ENCODE measurements at regions not wholly inside any gene's neighbourhood (a gene's known extent, or its start where the extent isn't known, plus 50 kb on each side); places are given as distances from the start of the nearest gene placed in this dataset.

DNA sequence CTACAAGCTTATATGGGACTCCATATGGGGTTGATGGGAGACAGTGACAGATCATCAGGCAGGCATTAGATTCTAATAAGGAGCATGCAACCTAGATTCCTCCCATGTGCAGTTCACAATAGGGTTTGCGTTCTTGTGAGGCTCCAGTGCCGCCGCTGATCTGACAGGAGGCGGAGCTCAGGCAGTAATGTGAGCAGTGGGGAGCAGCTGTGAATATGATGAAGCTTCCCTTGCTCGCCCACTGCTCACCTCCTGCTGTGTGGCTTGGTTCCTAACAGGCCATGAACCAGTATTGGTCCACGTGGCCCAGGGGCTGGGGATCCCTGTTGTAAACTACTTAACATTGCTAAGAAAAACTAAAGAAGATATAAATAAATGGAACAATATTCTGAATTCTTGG is 378.4 kb downstream of the KCNRG start:
- H2AK5ac ChIP-seq (ENCODE audit: insufficient read length, low read length), result no peak overlapping the region
- H2BK5ac ChIP-seq (ENCODE audit: insufficient read length, low read length), result no peak overlapping the region
- no peak overlapping the region for H2BK15ac ChIP-seq (ENCODE audit: low read depth, low read length)
- Mint-ChIP-seq H3K27me3 (ENCODE audit: low read depth) (no peaks in the 10 kb centered on the region), H3K4me1 (peaks cover 30 to 31% of the 10 kb centered on the region in 2 experiments), H3K9me3 (peaks cover 6 to 7% of the 10 kb centered on the region in 2 experiments; a peak in 2 of 5 replicates), H3K27ac (no peak overlapping the region), H3K36me3 (ENCODE audit: insufficient read depth in 1 of 3, low read depth in 3 of 3) (peaks cover 7 to 15% (median 8%) of the 10 kb centered on the region in 3 experiments; a peak in 6 of 7 replicates), H3K4me3 (no peak overlapping the region)
- H3K9me3 ChIP-seq (ENCODE audit: control insufficient read depth, low read depth, low read length), result no peaks in the 10 kb centered on the region
- no peaks in the 10 kb centered on the region for H3K79me1 ChIP-seq (ENCODE audit: insufficient read depth, low read depth, low read length, poor library complexity, severe bottlenecking)
- H3K79me2 ChIP-seq (ENCODE audit: insufficient read depth, low read length), result no peaks in the 10 kb centered on the region
- H3K4me2 ChIP-seq (ENCODE audit: insufficient read depth, insufficient read length, low read length), result no peak overlapping the region
- H3K27me3 ChIP-seq (ENCODE audit: insufficient read depth, low read length), result no peaks in the 10 kb centered on the region
- H4K5ac ChIP-seq (ENCODE audit: insufficient read length, low read depth, low read length), result no peak overlapping the region
- no peak overlapping the region for H3K14ac ChIP-seq (ENCODE audit: insufficient read depth, low read length)
- H3K4me1 ChIP-seq (ENCODE audit: insufficient read depth, low read length), result peaks cover 10% of the 10 kb centered on the region; the same call in 1 of the 2 replicates
- H3K23me2 ChIP-seq (ENCODE audit: insufficient read length, low read depth, low read length, poor library complexity, severe bottlenecking), result no peaks in the 10 kb centered on the region
- no peak overlapping the region for H3T11ph ChIP-seq (ENCODE audit: low read length)
- H2BK120ac ChIP-seq (ENCODE audit: low read depth, low read length, poor library complexity, severe bottlenecking), result no peak overlapping the region
- H4K8ac ChIP-seq (replicated peaks; ENCODE audit: insufficient read length, low read depth, low read length), result no peak overlapping the region
- no peak overlapping the region for H3K18ac ChIP-seq (ENCODE audit: insufficient read length, low read depth, low read length)
- no peak overlapping the region for H3K23ac ChIP-seq (ENCODE audit: insufficient read length, low read depth, low read length)
- no peak overlapping the region for H2AFZ ChIP-seq (ENCODE audit: low read length)
- H3K56ac ChIP-seq (ENCODE audit: insufficient read length, low read depth, low read length), result no peak overlapping the region
- no peak overlapping the region for H4K91ac ChIP-seq (ENCODE audit: insufficient read length, low read depth, low read length)
- H2BK12ac ChIP-seq (ENCODE audit: insufficient read length, low read depth, low read length), result no peak overlapping the region
- DNase-seq, result peak; percentile 54
- no peak overlapping the region for H3K4ac ChIP-seq (ENCODE audit: low read depth, low read length)
- H3K9ac ChIP-seq (ENCODE audit: extremely low read depth, insufficient read length, low read length), result no peak overlapping the region
- no peak overlapping the region for H2BK20ac ChIP-seq (ENCODE audit: low read depth, low read length, poor library complexity, severe bottlenecking)
- H4K20me1 ChIP-seq (ENCODE audit: control insufficient read depth, insufficient read depth, insufficient read length), result no peaks in the 10 kb centered on the region
- H3K27ac ChIP-seq (ENCODE audit: insufficient read length, low read depth, low read length), result no peak overlapping the region
- TF ChIP-seq, protein P1, sequence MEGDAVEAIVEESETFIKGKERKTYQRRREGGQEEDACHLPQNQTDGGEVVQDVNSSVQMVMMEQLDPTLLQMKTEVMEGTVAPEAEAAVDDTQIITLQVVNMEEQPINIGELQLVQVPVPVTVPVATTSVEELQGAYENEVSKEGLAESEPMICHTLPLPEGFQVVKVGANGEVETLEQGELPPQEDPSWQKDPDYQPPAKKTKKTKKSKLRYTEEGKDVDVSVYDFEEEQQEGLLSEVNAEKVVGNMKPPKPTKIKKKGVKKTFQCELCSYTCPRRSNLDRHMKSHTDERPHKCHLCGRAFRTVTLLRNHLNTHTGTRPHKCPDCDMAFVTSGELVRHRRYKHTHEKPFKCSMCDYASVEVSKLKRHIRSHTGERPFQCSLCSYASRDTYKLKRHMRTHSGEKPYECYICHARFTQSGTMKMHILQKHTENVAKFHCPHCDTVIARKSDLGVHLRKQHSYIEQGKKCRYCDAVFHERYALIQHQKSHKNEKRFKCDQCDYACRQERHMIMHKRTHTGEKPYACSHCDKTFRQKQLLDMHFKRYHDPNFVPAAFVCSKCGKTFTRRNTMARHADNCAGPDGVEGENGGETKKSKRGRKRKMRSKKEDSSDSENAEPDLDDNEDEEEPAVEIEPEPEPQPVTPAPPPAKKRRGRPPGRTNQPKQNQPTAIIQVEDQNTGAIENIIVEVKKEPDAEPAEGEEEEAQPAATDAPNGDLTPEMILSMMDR (conservative IDR thresholded peaks at IDR 0.05), result no peak
- no CpG with 5 or more reads among the region's 6 CpGs for WGBS (ENCODE audit: extremely low coverage, insufficient read length, low lambda C conversion rate)

All from H9 (cell line).